HPDE6-E6E7 (cell line): ENCODE measurements at regions not wholly inside any gene's neighbourhood (a gene's known extent, or its start where the extent isn't known, plus 50 kb on each side); places are given as distances from the start of the nearest gene placed in this dataset.
"Not testable (repeated sequence)": the region's sequence is repeated elsewhere in the genome, so short reads cannot be mapped to it uniquely, and the experiment has no call there.

Source experiments
- DNase-seq: peaks from one replicate; pipeline ENCODE4 v3.0.0; 2011; ENCODE audit warnings: missing footprints; ENCODE audit errors: extremely low spot score

GRCh38 chr4:53877096-53877495 lies 187.3 kb downstream of the CHIC2 start:
- not testable (repeated sequence) for DNase-seq

GRCh38 chr4:53866055-53866454 lies 198.3 kb downstream of the CHIC2 start:
- no peak for DNase-seq

- DNase-seq = no peak
These were observed 199.4 kb downstream of the CHIC2 start for GRCh38 chr4:53865054-53865453.

- DNase-seq = no peak
These were observed 200.6 kb downstream of the CHIC2 start for GRCh38 chr4:53863736-53864365.

GRCh38 chr4:53863158-53863557 lies 201.2 kb downstream of the CHIC2 start:
- no peak for DNase-seq

GRCh38 chr4:53861856-53862610 lies 202.4 kb downstream of the CHIC2 start:
- DNase-seq = no peak

- DNase-seq = no peak
These were observed 205.1 kb downstream of the CHIC2 start for GRCh38 chr4:53859305-53859704.

GRCh38 chr4:53858744-53859143 lies 205.7 kb downstream of the CHIC2 start:
- no peak for DNase-seq

GRCh38 chr4:53855581-53856250 lies 208.7 kb downstream of the CHIC2 start:
- DNase-seq = no peak

- DNase-seq = no peak
These were observed 209.3 kb downstream of the CHIC2 start for GRCh38 chr4:53854991-53855568.

- DNase-seq = no peak
These were observed 212.1 kb downstream of the CHIC2 start for GRCh38 chr4:53852343-53852742.

GRCh38 chr4:53847965-53848364 lies 216.4 kb downstream of the CHIC2 start:
- no peak for DNase-seq

- DNase-seq = no peak
These were observed 219.9 kb downstream of the CHIC2 start for GRCh38 chr4:53844551-53844950.

GRCh38 chr4:53844133-53844532 lies 220.3 kb downstream of the CHIC2 start:
- DNase-seq = no peak

GRCh38 chr4:53841711-53842110 lies 222.7 kb downstream of the CHIC2 start:
- DNase-seq = no peak

GRCh38 chr4:53840643-53841042 lies 223.8 kb downstream of the CHIC2 start:
- no peak for DNase-seq

- not testable (repeated sequence) for DNase-seq
These were observed 231.0 kb downstream of the CHIC2 start for GRCh38 chr4:53833302-53834003.

GRCh38 chr4:53832549-53832948 lies 231.9 kb downstream of the CHIC2 start:
- no peak for DNase-seq

- DNase-seq = no peak
These were observed 233.9 kb downstream of the CHIC2 start for GRCh38 chr4:53830511-53830910.

GRCh38 chr4:53821179-53821851 lies 230.0 kb upstream of the LNX1 start:
- DNase-seq = no peak

GRCh38 chr4:53818104-53818503 lies 226.8 kb upstream of the LNX1 start:
- no peak for DNase-seq
